CD14-positive monocyte (primary cell): ENCODE measurements at regions not wholly inside any gene's neighbourhood (a gene's known extent, or its start where the extent isn't known, plus 50 kb on each side); places are given as distances from the start of the nearest gene placed in this dataset.

Experiments
- DNase-seq, 3 donors: peaks; one replicate each; pipeline ENCODE4 v3.0.0-alpha.2; 2011 to 2022
- H2AFZ ChIP-seq: 2 replicates; pipeline ENCODE4 v1.6.0; 2012; ENCODE audit warnings: mild to moderate bottlenecking, low read depth, low read length, inconsistent platforms; ENCODE audit not compliant: insufficient read depth, poor library complexity, severe bottlenecking
- H3K27ac ChIP-seq, 2 donors: 1 replicate in 1 of 2; 2 replicates in 1 of 2; pipeline ENCODE4 v1.5.1; 2012 to 2013; ENCODE audit warnings: low read length in 2 of 2, control low read depth in 1 of 2, inconsistent platforms in 1 of 2, low read depth in 1 of 2, mild to moderate bottlenecking in 1 of 2
- H3K27me3 ChIP-seq, 2 donors: one replicate each; pipeline versions ENCODE4 v1.6.0 to v1.6.1; 2011 to 2013; ENCODE audit warnings: low read length in 2 of 2; ENCODE audit not compliant: control insufficient read depth in 2 of 2, insufficient read depth in 2 of 2
- H3K36me3 ChIP-seq, 2 donors: replicated peaks in 1 of 2; 1 replicate in 1 of 2; 2 replicates in 1 of 2; pipeline versions ENCODE4 v1.5.1 to v1.6.1; 2012 to 2013; ENCODE audit warnings: low read length in 2 of 2, control low read depth in 1 of 2, inconsistent platforms in 1 of 2, mild to moderate bottlenecking in 1 of 2; ENCODE audit not compliant: insufficient read depth in 2 of 2, control insufficient read depth in 1 of 2
- H3K4me1 ChIP-seq, 2 donors: 1 replicate in 1 of 2; 2 replicates in 1 of 2; pipeline versions ENCODE4 v1.5.1 to v1.6.1; 2012 to 2013; ENCODE audit warnings: low read length in 2 of 2, control low read depth in 1 of 2, inconsistent platforms in 1 of 2, mild to moderate bottlenecking in 1 of 2, moderate library complexity in 1 of 2; ENCODE audit not compliant: insufficient read depth in 2 of 2, control insufficient read depth in 1 of 2
- H3K4me2 ChIP-seq: replicated peaks from 2 replicates; pipeline ENCODE3; 2012; ENCODE audit warnings: low read length, moderate library complexity, mild to moderate bottlenecking; ENCODE audit not compliant: poor library complexity, severe bottlenecking; ENCODE audit errors: extremely low read depth
- H3K4me3 ChIP-seq, 3 experiments: fragments of 200-600 bp in 1 of 3; sonication (generic) in 1 of 3; replicated peaks in 1 of 3; 1 replicate in 2 of 3; 2 replicates in 1 of 3; pipeline ENCODE4 v1.5.1; 2011 to 2013; ENCODE audit warnings: low read length in 3 of 3, mild to moderate bottlenecking in 3 of 3, control low read depth in 2 of 3, low read depth in 2 of 3, inconsistent platforms in 1 of 3, moderate library complexity in 1 of 3
- H3K79me2 ChIP-seq: 2 replicates; pipeline ENCODE4 v1.6.0; 2012; ENCODE audit warnings: mild to moderate bottlenecking, control low read depth, inconsistent platforms, low read length, moderate library complexity; ENCODE audit not compliant: insufficient read depth
- H3K9ac ChIP-seq: 2 replicates; pipeline ENCODE4 v1.6.0; 2017; ENCODE audit warnings: low read length, mild to moderate bottlenecking; ENCODE audit not compliant: insufficient read depth, poor library complexity, severe bottlenecking
- H3K9me3 ChIP-seq, 2 donors: replicated peaks in 1 of 2; 1 replicate in 1 of 2; 2 replicates in 1 of 2; pipeline versions ENCODE4 v1.5.1 to v1.6.1; 2012 to 2013; ENCODE audit warnings: low read length in 2 of 2, control low read depth in 1 of 2; ENCODE audit not compliant: control insufficient read depth in 1 of 2, insufficient read depth in 1 of 2
- H4K20me1 ChIP-seq: 2 replicates; pipeline ENCODE4 v1.6.0; 2012; ENCODE audit warnings: mild to moderate bottlenecking, low read length, control low read depth, moderate library complexity; ENCODE audit not compliant: insufficient read depth
- H3K27ac Mint-ChIP-seq, 7 donors: one replicate each; pipeline ENCODE4 v1.8.0; 2020; ENCODE audit warnings: mild to moderate bottlenecking in 7 of 7, mixed read lengths in 7 of 7, moderate library complexity in 6 of 7, inconsistent platforms in 2 of 7
- H3K27me3 Mint-ChIP-seq, 3 donors: one replicate each; pipeline ENCODE4 v1.8.0; 2021 to 2022; ENCODE audit warnings: low read depth in 3 of 3, mild to moderate bottlenecking in 3 of 3, mixed read lengths in 3 of 3, moderate library complexity in 3 of 3, inconsistent platforms in 1 of 3
- H3K36me3 Mint-ChIP-seq, 2 donors: one replicate each; pipeline ENCODE4 v1.8.0; 2020; ENCODE audit warnings: mixed read lengths in 2 of 2, inconsistent platforms in 1 of 2, mild to moderate bottlenecking in 1 of 2
- H3K4me1 Mint-ChIP-seq: one replicate; pipeline ENCODE4 v1.8.0; 2020; ENCODE audit warnings: mild to moderate bottlenecking, mixed read lengths
- H3K4me3 Mint-ChIP-seq, 2 donors: one replicate each; pipeline ENCODE4 v1.8.0; 2020; ENCODE audit warnings: mild to moderate bottlenecking in 2 of 2, mixed read lengths in 2 of 2, moderate library complexity in 1 of 2
- H3K9me3 Mint-ChIP-seq, 7 donors: one replicate each; pipeline ENCODE4 v1.8.0; 2020 to 2022; ENCODE audit warnings: mixed read lengths in 7 of 7, mild to moderate bottlenecking in 6 of 7, moderate library complexity in 6 of 7, inconsistent platforms in 2 of 7
- CTCF ChIP-seq: fragments of 200-600 bp; IDR thresholded peaks from one replicate; pipeline ENCODE4 v1.8.0; 2022; ENCODE audit warnings: antibody characterized with exemption, mild to moderate bottlenecking
- WGBS: methylation state at CpG from one replicate; pipeline ENCODE4 v1.1.5; 2013; ENCODE audit warnings: missing lambda C conversion rate; ENCODE audit not compliant: insufficient coverage; 5-methylcytosine and 5-hydroxymethylcytosine counted together
- intact Hi-C, 2 donors: fragments of 100-400 bp; cut with micrococcal nuclease; formaldehyde crosslinking; loops; one replicate each; pipeline versions ENCODE4 v1.15.0 to v1.15.1; 2023

- Histone ChIP-seq H3K79me2 (no peaks in the 10 kb centered on the region), H3K9ac (no peak overlapping the region)
- DNase-seq = no peak
Observed at GRCh38 chr7:69318794-69319193, 279.5 kb upstream of the AUTS2 start.

GRCh38 chr7:69328516-69328915, 269.8 kb upstream of the AUTS2 start:
- H3K27ac Mint-ChIP-seq = no peak overlapping the region
- 100% methylated on average over 2 of the region's 5 CpGs for whole genome bisulfite sequencing
- Histone ChIP-seq H4K20me1 (no peaks in the 10 kb centered on the region), H2AFZ (no peak overlapping the region), H3K9ac (no peak overlapping the region), H3K4me3 (no peak overlapping the region), H3K4me1 (no peaks in the 10 kb centered on the region), H3K27ac (no peak overlapping the region), H3K4me2 (no peak overlapping the region), H3K27me3 (no peaks in the 10 kb centered on the region), H3K36me3 (no peaks in the 10 kb centered on the region), H3K9me3 (no peaks in the 10 kb centered on the region), H3K79me2 (no peaks in the 10 kb centered on the region)
- DNase-seq = no peak
- no peak overlapping the region for H3K4me3 Mint-ChIP-seq
- peaks cover 0 to 3% (median 0%) of the 10 kb centered on the region in 3 donors for H3K27me3 Mint-ChIP-seq
- H3K36me3 Mint-ChIP-seq = no peaks in the 10 kb centered on the region
- no peak for TF ChIP-seq CTCF
- H3K4me1 Mint-ChIP-seq = no peaks in the 10 kb centered on the region
- peaks cover 0 to 7% (median 4%) of the 10 kb centered on the region in 7 donors for H3K9me3 Mint-ChIP-seq
- intact Hi-C loops = no loop called here

More at GRCh38 chr7:69318794-69319193, 279.5 kb upstream of the AUTS2 start:
- 80% methylated on average over 9 of the region's 10 CpGs for WGBS
- H3K9me3 Mint-ChIP-seq = peaks cover 0 to 11% (median 8%) of the 10 kb centered on the region in 7 donors
- H3K4me2 ChIP-seq = no peak overlapping the region
- H3K4me1 Mint-ChIP-seq = no peaks in the 10 kb centered on the region
- H3K4me3 ChIP-seq = no peak overlapping the region
- H3K9me3 ChIP-seq = peaks cover 0 to 4% of the 10 kb centered on the region in 2 donors
- H3K4me3 Mint-ChIP-seq = no peak overlapping the region
- H3K27me3 Mint-ChIP-seq = peaks cover 0 to 3% (median 2%) of the 10 kb centered on the region in 3 donors
- no peaks in the 10 kb centered on the region for H4K20me1 ChIP-seq
- intact Hi-C loops = no loop called here
- TF ChIP-seq CTCF = no peak
- no peaks in the 10 kb centered on the region for H3K36me3 Mint-ChIP-seq
- no peaks in the 10 kb centered on the region for H3K4me1 ChIP-seq
- H3K27ac Mint-ChIP-seq = no peak overlapping the region
- no peak overlapping the region for H3K27ac ChIP-seq
- no peak overlapping the region for H2AFZ ChIP-seq
- no peaks in the 10 kb centered on the region for H3K27me3 ChIP-seq
- no peaks in the 10 kb centered on the region for H3K36me3 ChIP-seq
